NCI-H748 (cell line): ENCODE measurements at regions not wholly inside any gene's neighbourhood (a gene's known extent, or its start where the extent isn't known, plus 50 kb on each side); places are given as distances from the start of the nearest gene placed in this dataset.

Experiments used
- DNase-seq: peaks from one replicate; lab custom pipeline; 2025; ENCODE audit not compliant: unreplicated experiment; lab: John Stamatoyannopoulos, UW

- no peak for DNase-seq
These were observed 642.5 kb upstream of the PCDH10 start for GRCh38 chr4:132506568-132506967.

- DNase-seq: no peak
These were observed 635.6 kb upstream of the PCDH10 start for GRCh38 chr4:132513491-132513890.

DNA sequence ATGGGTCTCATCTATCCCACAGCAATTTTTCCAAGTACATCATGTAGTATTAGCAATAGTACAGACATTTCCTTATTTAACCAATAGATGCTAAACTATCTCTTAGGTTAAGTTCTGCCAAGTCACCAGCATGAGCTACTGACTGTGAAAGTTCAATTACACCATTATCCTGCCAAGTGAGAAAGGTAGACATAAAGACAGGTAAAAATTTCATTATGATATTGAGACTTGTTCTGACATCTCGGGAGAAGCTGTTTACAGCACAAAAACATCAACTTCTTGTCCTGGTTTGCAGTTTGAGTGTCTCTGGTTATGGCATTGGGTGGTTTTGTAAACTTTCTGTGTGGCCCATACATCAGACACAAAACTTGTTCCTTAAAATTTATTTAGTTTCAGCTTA lies 622.4 kb upstream of the PCDH10 start:
- DNase-seq: no peak

GRCh38 chr4:132527817-132528216 lies 621.3 kb upstream of the PCDH10 start:
- DNase-seq: no peak

- peak; percentile 84 for DNase-seq
These were observed 618.2 kb upstream of the PCDH10 start for GRCh38 chr4:132530861-132531260.

GRCh38 chr4:132540268-132540667 lies 608.8 kb upstream of the PCDH10 start:
- peak; percentile 46 for DNase-seq

DNA sequence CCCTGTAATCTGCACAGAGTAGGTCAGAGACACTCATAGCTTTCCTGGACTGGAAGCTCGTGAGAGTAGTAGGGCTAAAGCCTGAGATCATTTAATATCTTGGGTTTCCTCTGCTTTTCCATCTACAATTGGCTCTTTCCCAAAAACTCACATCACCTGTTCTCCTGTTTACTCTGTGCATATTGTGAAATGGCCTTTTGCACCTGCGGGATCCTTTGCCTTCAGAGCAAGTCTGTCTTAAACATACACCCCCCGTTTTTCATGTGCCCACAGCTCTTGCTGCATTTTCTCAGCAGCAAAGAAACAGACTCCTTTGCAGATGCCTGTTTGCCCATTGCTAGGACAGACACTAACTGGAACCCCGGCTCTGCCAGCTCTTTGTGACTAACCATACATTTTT lies 608.3 kb upstream of the PCDH10 start:
- peak; percentile 91 for DNase-seq

DNA sequence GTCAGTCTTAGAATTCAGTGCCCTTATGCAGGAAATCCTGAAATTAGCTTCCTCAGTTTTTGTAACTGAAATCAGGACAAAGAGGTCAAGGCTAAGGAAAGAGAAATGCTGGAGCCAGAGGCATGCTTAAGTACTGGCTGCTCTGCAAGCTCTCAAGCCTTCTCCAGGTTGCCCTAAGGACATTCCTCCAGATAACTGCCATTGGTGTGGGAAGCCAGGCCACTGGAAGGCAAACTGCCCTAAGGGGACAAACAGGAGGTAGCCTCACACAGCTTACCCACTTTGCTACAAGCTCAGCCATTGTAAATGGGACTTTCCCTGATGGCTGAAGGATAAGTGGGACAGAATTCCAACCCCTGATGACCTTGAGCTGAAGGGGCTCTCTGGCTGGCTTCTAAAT lies 606.9 kb upstream of the PCDH10 start:
- no peak for DNase-seq

- DNase-seq: no peak
These were observed 600.6 kb upstream of the PCDH10 start for GRCh38 chr4:132548463-132548862.

DNA sequence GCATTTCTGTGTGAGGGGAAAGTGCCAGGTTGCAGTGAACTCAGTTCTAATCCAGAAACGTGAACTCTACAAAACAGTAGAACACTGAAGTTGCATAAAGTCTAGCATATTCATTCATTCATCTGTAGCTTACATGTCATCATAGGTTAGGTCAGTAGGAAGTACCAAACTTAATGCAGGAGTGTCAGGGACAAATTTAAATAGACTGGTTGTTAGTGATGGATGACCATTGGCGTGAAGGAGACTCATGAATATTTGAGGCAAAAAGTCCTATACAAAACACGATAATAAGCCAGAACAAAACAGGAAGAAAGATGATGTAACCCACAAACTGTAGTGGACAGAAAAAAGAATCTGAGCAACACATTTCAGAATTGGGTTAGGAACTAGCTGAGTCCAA lies 592.8 kb upstream of the PCDH10 start:
- DNase-seq: no peak

- peak; percentile 17 for DNase-seq
These were observed 591.4 kb upstream of the PCDH10 start for GRCh38 chr4:132557660-132558059.

DNA sequence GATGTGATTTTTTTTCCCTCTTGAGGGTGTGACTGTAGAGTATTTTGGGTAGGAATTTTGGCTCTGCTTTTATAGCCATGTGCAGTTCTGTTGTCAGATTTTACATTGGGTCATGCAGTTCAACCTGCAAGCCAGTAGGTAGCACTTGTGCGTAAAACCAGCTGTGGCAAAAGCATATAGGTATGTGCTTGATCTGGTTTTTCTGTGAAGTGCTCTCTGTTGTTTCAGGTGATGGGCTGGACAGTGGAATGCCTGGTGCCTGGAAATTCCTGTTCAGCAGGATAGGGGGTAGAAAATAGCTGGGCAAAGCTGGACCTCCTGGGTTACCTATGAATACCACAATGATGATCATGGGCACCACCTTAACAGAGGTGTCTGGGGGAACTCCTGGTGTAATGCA lies 584.2 kb upstream of the PCDH10 start:
- DNase-seq: peak; percentile 17

GRCh38 chr4:132565542-132565941 lies 583.6 kb upstream of the PCDH10 start:
- no peak for DNase-seq

GRCh38 chr4:132572210-132572609 lies 576.9 kb upstream of the PCDH10 start:
- no peak for DNase-seq

DNA sequence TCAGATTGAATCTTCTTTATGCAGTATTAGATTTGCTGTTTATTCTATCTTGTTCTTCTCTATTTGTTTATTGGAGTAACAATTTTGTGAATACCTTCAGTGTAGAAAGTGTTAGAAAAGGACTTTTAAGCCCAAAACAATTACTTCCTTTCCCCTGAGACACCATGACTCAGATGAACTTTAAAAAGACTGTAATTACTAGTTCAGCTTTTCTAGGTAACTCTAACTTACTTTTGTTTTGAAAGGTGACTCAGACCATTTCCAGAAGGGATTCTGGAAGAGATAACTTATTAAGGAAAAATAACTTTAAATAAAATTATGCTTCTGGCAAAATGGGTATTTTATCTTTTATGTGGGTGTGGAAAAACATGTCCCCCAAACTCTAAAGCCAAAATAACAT lies 561.5 kb upstream of the PCDH10 start:
- DNase-seq: no peak

- no peak for DNase-seq
These were observed 556.8 kb upstream of the PCDH10 start for GRCh38 chr4:132592340-132592739.

- no peak for DNase-seq
These were observed 556.2 kb upstream of the PCDH10 start for GRCh38 chr4:132592850-132593249.

DNA sequence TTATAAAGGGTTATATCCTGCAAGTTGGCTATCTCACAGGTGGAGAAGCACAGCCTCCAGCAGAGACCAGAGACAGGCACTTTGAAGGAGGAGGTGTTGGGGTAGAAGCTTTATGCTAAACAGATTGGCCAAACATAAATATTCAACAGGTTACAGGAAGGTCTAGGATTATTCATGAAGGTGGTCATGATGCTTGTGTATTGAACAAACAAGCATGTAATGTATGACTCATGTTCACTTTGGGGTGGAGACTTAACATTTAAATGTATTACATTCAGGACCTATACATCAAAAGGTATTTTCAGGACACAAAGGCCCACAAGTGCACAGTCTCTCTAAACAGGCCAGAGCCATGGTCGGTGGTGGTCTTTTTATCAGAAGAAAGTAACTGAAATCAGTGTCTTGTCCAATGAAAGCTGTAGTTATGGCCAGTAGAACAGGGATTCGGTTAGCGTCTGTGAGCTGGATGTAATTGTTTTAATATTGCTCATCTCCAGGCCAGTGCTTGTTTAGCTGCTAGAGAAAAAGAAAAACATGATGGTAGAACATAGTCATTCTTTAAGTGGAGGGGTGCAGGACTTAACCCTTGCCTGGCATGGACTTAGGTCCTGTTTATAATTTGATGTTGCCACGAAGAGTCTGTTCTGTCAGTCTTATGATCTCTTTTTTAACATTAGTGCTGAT lies 555.2 kb upstream of the PCDH10 start:
- DNase-seq: no peak

DNA sequence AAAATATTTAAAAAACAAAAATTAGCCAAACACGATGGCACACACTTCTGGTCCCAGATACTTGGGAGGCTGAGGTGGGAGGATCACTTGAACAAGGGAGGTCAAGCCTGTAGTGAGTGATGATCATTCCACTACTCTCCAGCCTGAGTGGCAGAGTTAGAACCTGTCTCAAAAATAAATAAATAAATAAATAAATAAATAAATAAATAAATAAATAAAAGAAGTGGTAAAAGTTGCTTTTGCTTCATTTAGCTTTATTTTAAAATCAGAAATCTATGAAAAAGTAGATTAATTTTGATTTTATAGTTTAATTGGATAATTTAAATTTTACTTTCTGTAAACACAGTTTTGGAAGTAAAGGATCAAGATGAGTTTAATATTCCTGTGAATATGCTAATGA lies 552.9 kb upstream of the PCDH10 start:
- DNase-seq: no peak

DNA sequence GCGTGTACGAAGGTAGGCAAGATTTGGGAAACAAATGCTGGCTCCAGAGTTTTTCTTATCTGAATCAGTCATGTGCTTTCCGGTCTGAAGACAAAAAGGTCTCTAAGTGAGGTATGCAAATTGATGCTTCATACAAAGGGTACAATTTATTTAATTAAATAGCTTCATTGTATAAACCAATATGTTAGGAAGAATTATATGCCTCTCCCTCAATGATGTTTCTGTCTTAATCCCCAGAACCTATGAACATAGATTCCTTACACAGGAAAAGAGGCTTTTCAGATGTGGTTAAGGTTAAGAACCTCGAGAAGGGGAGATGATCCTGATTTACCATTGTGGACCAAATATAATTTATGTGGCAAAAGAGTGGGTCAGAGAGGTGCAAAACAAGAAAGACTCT lies 543.5 kb upstream of the PCDH10 start:
- no peak for DNase-seq

DNA sequence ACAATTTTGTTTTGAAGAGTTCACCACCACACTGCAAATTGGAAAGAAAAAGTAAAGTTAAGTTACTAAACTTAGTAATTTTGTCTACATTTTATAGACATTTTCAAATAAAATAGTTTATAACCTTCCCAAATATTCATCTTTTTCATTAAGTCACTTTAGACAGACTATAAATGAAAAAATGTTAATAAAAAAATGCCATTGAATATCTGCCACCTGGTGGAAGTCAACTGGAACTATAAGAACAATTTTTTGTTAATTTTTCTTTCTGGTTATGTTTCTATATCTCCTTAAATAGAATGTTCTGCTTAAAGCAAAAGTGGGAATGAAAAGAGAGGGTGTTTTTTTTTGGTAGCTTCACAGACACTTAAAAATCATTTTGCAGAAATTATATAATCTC lies 534.4 kb upstream of the PCDH10 start:
- peak; percentile 17 for DNase-seq

DNA sequence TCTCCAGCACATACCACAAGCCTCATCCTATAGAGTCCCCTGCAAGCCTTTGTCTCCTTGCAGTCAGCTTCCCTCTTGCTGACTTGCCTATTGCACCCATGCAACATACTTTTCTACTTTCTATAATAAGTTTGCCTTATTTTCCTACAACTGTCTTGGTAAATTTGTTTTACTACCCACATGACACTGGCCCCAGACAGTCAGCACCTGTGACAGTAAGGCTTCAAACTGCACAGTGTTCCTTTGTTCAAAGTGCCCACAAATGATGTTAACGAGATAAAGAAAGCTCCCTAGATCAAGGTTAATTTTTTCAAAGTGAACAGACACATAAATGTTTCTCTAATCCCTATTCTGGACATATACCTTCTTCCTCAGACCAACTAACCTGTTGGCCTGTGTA lies 529.1 kb upstream of the PCDH10 start:
- no peak for DNase-seq

DNA sequence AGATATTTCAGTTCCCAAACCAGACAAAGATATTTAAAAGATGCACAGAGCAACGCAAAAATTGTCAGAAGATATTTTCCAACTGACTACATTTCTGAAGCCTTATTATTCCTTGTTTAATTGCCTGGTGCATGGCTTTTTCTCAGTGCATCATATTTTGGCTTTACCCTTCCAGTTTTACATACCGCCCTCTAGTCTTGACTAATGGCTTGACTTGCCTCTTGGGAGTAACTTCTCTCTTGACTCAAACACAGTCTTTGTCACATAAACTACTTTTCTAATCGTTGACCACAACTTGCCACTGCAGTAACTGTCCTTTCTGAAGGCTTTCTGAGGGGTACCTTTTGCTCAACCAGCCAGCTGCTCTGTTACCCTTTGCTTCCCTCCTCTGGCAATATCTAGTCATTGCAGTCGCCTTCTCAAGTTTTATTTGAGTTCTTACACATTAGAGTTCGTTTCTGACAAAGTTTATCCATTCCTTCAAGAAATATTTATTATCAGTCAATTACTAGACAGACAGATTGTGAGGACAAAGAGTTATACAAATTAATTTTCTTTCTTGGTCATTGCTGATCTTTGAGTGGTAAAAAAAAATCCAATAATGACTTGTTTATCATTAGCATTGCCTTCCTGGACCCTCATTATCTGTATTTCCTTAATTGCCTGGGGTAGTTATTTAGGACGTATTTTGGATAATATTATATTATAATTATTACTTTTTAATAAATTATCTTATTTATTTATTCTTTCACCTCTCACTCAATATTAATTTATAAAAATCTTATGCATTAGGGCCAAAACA lies 506.9 kb upstream of the PCDH10 start:
- peak; percentile 69 for DNase-seq
